SK-N-SH (cell line): ENCODE measurements at regions not wholly inside any gene's neighbourhood (a gene's known extent, or its start where the extent isn't known, plus 50 kb on each side); places are given as distances from the start of the nearest gene placed in this dataset.

Experiments used
- CTCF ChIA-PET: fragments of 300-600, 350-600 bp; formaldehyde crosslinking; extraction: SDS; loops from one replicate; lab custom pipeline; 2021; lab: Yijun Ruan, JAX
- POLR2A ChIA-PET: fragments of 350-600 bp; sonication (Branson Sonifier 250); formaldehyde crosslinking; extraction: SDS; loops from one replicate; lab custom pipeline; 2020; ENCODE audit warnings: antibody characterized with exemption, inconsistent platforms; lab: Yijun Ruan, JAX
- DNase-seq: peaks from one replicate; pipeline ENCODE4 v3.0.0; 2012
- H2AFZ ChIP-seq: fragments of 200-600 bp; sonication (generic); 2 replicates; pipeline ENCODE4 v1.8.1; 2016; ENCODE audit warnings: antibody characterized with exemption, mild to moderate bottlenecking, low read depth
- H3F3A ChIP-seq: fragments of 200-600 bp; sonication (generic); replicated peaks from 2 replicates; pipeline ENCODE3; 2016; ENCODE audit warnings: antibody characterized with exemption, mild to moderate bottlenecking; ENCODE audit not compliant: insufficient read depth
- H3K27ac ChIP-seq, 2 experiments: fragments of 200-500 bp in 1 of 2; fragments of 200-600 bp in 1 of 2; sonication (Bioruptor generic) in 1 of 2; sonication (generic), shearing (Covaris generic) in 1 of 2; 2 replicates each; pipeline versions ENCODE4 v1.5.1 to v1.6.1; 2014 to 2016; ENCODE audit warnings: low read depth in 2 of 2, inconsistent platforms in 1 of 2, low read length in 1 of 2, mild to moderate bottlenecking in 1 of 2, mixed read lengths in 1 of 2
- H3K27me3 ChIP-seq: fragments of 200-600 bp; sonication (generic), shearing (Covaris generic); 2 replicates; pipeline ENCODE4 v1.6.1; 2016; ENCODE audit warnings: mixed run types; ENCODE audit not compliant: insufficient read depth
- H3K36me3 ChIP-seq, 2 experiments: fragments of 200-500 bp in 1 of 2; fragments of 200-600 bp in 1 of 2; sonication (Bioruptor generic) in 1 of 2; sonication (generic) in 1 of 2; replicated peaks in 1 of 2; 2 replicates each; pipeline versions ENCODE3 to v1.5.1; 2014 to 2016; ENCODE audit warnings: low read length in 1 of 2, mild to moderate bottlenecking in 1 of 2; ENCODE audit not compliant: insufficient read depth in 2 of 2, control insufficient read depth in 1 of 2
- H3K4me1 ChIP-seq, 2 experiments: fragments of 200-500 bp in 1 of 2; fragments of 200-600 bp in 1 of 2; sonication (Bioruptor generic) in 1 of 2; sonication (generic), shearing (Covaris generic) in 1 of 2; 2 replicates each; pipeline versions ENCODE4 v1.5.1 to v1.6.1; 2014 to 2016; ENCODE audit warnings: low read depth in 1 of 2, low read length in 1 of 2, mixed run types in 1 of 2; ENCODE audit not compliant: insufficient read depth in 2 of 2, control insufficient read depth in 1 of 2
- H3K4me2 ChIP-seq: fragments of 200-600 bp; sonication (generic), shearing (Covaris generic); 2 replicates; pipeline ENCODE4 v1.6.1; 2017; ENCODE audit warnings: mixed run types
- H3K4me3 ChIP-seq, 2 experiments: fragments of 200-500 bp in 1 of 2; fragments of 200-600 bp in 1 of 2; sonication (Bioruptor generic) in 1 of 2; sonication (generic), shearing (Covaris generic) in 1 of 2; 2 replicates each; pipeline versions ENCODE4 v1.5.1 to v1.8.1; 2014 to 2016; ENCODE audit warnings: low read depth in 2 of 2, inconsistent platforms in 1 of 2, low read length in 1 of 2, mild to moderate bottlenecking in 1 of 2, mixed read lengths in 1 of 2, moderate library complexity in 1 of 2
- H3K79me2 ChIP-seq: fragments of 200-600 bp; sonication (generic); 2 replicates; pipeline ENCODE4 v1.8.1; 2017; ENCODE audit warnings: mild to moderate bottlenecking; ENCODE audit not compliant: insufficient read depth
- H3K9ac ChIP-seq: fragments of 200-600 bp; sonication (generic); 2 replicates; pipeline ENCODE4 v1.6.1; 2017; ENCODE audit warnings: mixed run types
- H3K9me2 ChIP-seq: fragments of 200-600 bp; sonication (generic); 2 replicates; pipeline ENCODE4 v1.6.1; 2017; ENCODE audit warnings: mixed run types
- H3K9me3 ChIP-seq: fragments of 200-600 bp; sonication (generic); 2 replicates; pipeline ENCODE4 v1.6.1; 2017; ENCODE audit warnings: mixed run types, mild to moderate bottlenecking, moderate library complexity
- H4K20me1 ChIP-seq: fragments of 200-600 bp; sonication (generic); 2 replicates; pipeline ENCODE4 v1.6.1; 2017; ENCODE audit warnings: mild to moderate bottlenecking, mixed run types; ENCODE audit not compliant: insufficient read depth
- CHD2 ChIP-seq: fragments of 150-350 bp; IDR thresholded peaks from 2 replicates; pipeline ENCODE4 v1.6.1; 2018; ENCODE audit warnings: low read length; ENCODE audit not compliant: partially characterized antibody
- ELF1 ChIP-seq: IDR thresholded peaks from 2 replicates; pipeline ENCODE4 v1.4.0; 2012
- EP300 ChIP-seq, 2 experiments: IDR thresholded peaks; 2 replicates each; pipeline versions ENCODE4 v1.4.0 to v1.6.1; 2012; ENCODE audit warnings: borderline replicate concordance in 1 of 2, low read depth in 1 of 2, low read length in 1 of 2
- EZH2phosphoT487 ChIP-seq: fragments of 200-600 bp; sonication (generic); IDR thresholded peaks from 2 replicates; pipeline ENCODE4 v1.6.1; 2017; ENCODE audit warnings: low read depth, mixed run types, mild to moderate bottlenecking, antibody characterized with exemption, moderate library complexity, borderline replicate concordance
- GABPA ChIP-seq: IDR thresholded peaks from 2 replicates; pipeline ENCODE4 v1.4.0; 2012; ENCODE audit warnings: low read depth, mild to moderate bottlenecking
- GATA2 ChIP-seq: sonication (generic); formaldehyde crosslinking; IDR thresholded peaks from 2 replicates; pipeline ENCODE4 v1.5.0; 2020; ENCODE audit warnings: mild to moderate bottlenecking, missing genetic modification reagents
- JUND ChIP-seq: IDR thresholded peaks from 2 replicates; pipeline ENCODE4 v1.4.0; 2012
- MEF2A ChIP-seq: IDR thresholded peaks from 2 replicates; pipeline ENCODE4 v1.4.0; 2012; ENCODE audit warnings: low read depth, borderline replicate concordance
- NFIC ChIP-seq: IDR thresholded peaks from 2 replicates; pipeline ENCODE4 v1.4.0; 2012; ENCODE audit warnings: borderline replicate concordance
- NRF1 ChIP-seq: IDR thresholded peaks from 2 replicates; pipeline ENCODE4 v1.6.1; 2012; ENCODE audit warnings: low read depth, mild to moderate bottlenecking, low read length
- PBX3 ChIP-seq: IDR thresholded peaks from 2 replicates; pipeline ENCODE4; 2012
- REST ChIP-seq: IDR thresholded peaks from 2 replicates; pipeline ENCODE4 v1.6.1; 2012; ENCODE audit warnings: mild to moderate bottlenecking, low read depth, low read length, moderate library complexity
- RFX5 ChIP-seq: IDR thresholded peaks from 2 replicates; pipeline ENCODE4 v1.6.1; 2012; ENCODE audit warnings: mild to moderate bottlenecking, improper control_type of control experiment, low read length
- SIN3A ChIP-seq: IDR thresholded peaks from 2 replicates; pipeline ENCODE4 v1.6.1; 2012; ENCODE audit warnings: low read depth, mild to moderate bottlenecking, low read length, moderate library complexity, borderline replicate concordance
- SMC3 ChIP-seq: IDR thresholded peaks from 2 replicates; pipeline ENCODE4 v1.6.1; 2012; ENCODE audit warnings: low read depth, low read length, improper control_type of control experiment
- TAF1 ChIP-seq: IDR thresholded peaks from 2 replicates; pipeline ENCODE4 v1.6.1; 2012; ENCODE audit warnings: low read depth, mild to moderate bottlenecking, low read length, moderate library complexity, borderline replicate concordance
- USF2 ChIP-seq: fragments of 150-350 bp; IDR thresholded peaks from 2 replicates; pipeline ENCODE4 v1.6.1; 2017; ENCODE audit warnings: antibody characterized with exemption, low read length, low read depth, borderline replicate concordance
- ZBTB33 ChIP-seq: IDR thresholded peaks from 2 replicates; pipeline ENCODE4 v1.4.0; 2012; ENCODE audit warnings: low read depth, borderline replicate concordance
- WGBS: methylation state at CpG from one replicate; pipeline ENCODE4 v1.1.6; 2017; ENCODE audit warnings: low lambda C conversion rate; 5-methylcytosine and 5-hydroxymethylcytosine counted together

GRCh38 chr9:13817754-13818278 is 496.1 kb downstream of the NFIB start:
- H3K27ac ChIP-seq, result no peak overlapping the region
- no peaks in the 10 kb centered on the region for H3K36me3 ChIP-seq
- no peaks in the 10 kb centered on the region for H3K27me3 ChIP-seq
- no peak for DNase-seq
- H3K79me2 ChIP-seq, result no peaks in the 10 kb centered on the region
- no peak overlapping the region for H3K9ac ChIP-seq
- 96% methylated on average over 1 of the region's 1 CpG for WGBS
- CTCF ChIA-PET, result interaction anchor here (1.1 kb wide), 1 partner anchor 14 kb away, joined by 3 read pairs; no protein-coding TSS in a partner anchor
- H4K20me1 ChIP-seq, result no peaks in the 10 kb centered on the region
- no peaks in the 10 kb centered on the region for H3F3A ChIP-seq
- H3K4me1 ChIP-seq, result no peaks in the 10 kb centered on the region
- H2AFZ ChIP-seq, result no peak overlapping the region
- no peaks in the 10 kb centered on the region for H3K9me2 ChIP-seq
- H3K9me3 ChIP-seq, result no peaks in the 10 kb centered on the region
- TF ChIP-seq SIN3A (no peak), ZBTB33 (no peak), PBX3 (no peak), CHD2 (no peak), EZH2phosphoT487 (no peak), GATA2 (CRISPR knock-in tag) (no peak), EP300 (IDR thresholded peaks at IDR 0.05; ENCODE audit: borderline replicate concordance in 1 of 2, low read depth in 1 of 2, low read length in 1 of 2) (no peak)
- no peak overlapping the region for H3K4me2 ChIP-seq
- no peak overlapping the region for H3K4me3 ChIP-seq
- POLR2A ChIA-PET, result no interaction called here

GRCh38 chr9:13816837-13817236 is 497.1 kb downstream of the NFIB start:
- no peaks in the 10 kb centered on the region for H3K9me3 ChIP-seq
- WGBS, result 64% methylated on average over 3 of the region's 3 CpGs
- no peaks in the 10 kb centered on the region for H3K79me2 ChIP-seq
- no peak for TF ChIP-seq SMC3
- no peak for TF ChIP-seq TAF1
- no peak for TF ChIP-seq NRF1
- TF ChIP-seq JUND, result no peak
- TF ChIP-seq ELF1, result no peak
- no peak for TF ChIP-seq USF2
- no peak for TF ChIP-seq RFX5
- no peak for TF ChIP-seq NFIC
- no peak for TF ChIP-seq GABPA
- no peak for TF ChIP-seq MEF2A
- TF ChIP-seq REST, result no peak
- H3K36me3 ChIP-seq, result no peaks in the 10 kb centered on the region
- H2AFZ ChIP-seq, result no peak overlapping the region
- no peaks in the 10 kb centered on the region for H4K20me1 ChIP-seq
- H3K27me3 ChIP-seq, result no peaks in the 10 kb centered on the region
- DNase-seq, result no peak
- H3K27ac ChIP-seq, result no peak overlapping the region
- H3K9me2 ChIP-seq, result no peaks in the 10 kb centered on the region
- ChIA-PET POLR2A (no interaction called here), CTCF (interaction anchor here (1.1 kb wide), 1 partner anchor 13 kb away, joined by 3 read pairs; no protein-coding TSS in a partner anchor)
- no peaks in the 10 kb centered on the region for H3F3A ChIP-seq
- H3K4me3 ChIP-seq, result no peak overlapping the region
- H3K9ac ChIP-seq, result no peak overlapping the region
- no peak overlapping the region for H3K4me2 ChIP-seq
- H3K4me1 ChIP-seq, result no peaks in the 10 kb centered on the region
